EL (cell line): ENCODE measurements at regions not wholly inside any gene's neighbourhood (a gene's known extent, or its start where the extent isn't known, plus 50 kb on each side); places are given as distances from the start of the nearest gene placed in this dataset.

ENCODE experiments used
- DNase-seq: peaks from one replicate; pipeline ENCODE4 v3.0.0-alpha.2; 2016

DNA sequence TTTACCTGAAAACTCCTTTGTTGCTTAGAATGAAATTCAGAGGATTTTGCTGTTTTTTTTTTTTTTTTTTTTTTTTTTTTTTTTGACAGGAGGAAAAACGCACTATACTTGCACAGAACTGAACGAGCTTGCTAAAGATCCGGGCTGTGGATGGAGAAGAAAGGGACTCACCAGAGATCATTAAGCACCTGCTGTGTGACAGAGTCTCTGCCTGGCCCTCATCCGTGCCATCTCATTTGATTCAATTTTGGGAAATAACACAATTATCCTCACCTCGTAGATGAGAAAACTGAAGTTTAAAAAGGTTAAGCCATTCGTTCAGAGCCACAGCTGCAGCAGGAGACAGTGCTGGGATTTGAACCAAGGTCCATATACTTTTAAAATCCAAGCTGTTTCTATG lies 775.4 kb upstream of the ID2 start:
- DNase-seq = no peak

- DNase-seq = no peak
Measured at GRCh38 chr2:7907041-7907440, 774.8 kb upstream of the ID2 start.

GRCh38 chr2:7910752-7911151 lies 771.1 kb upstream of the ID2 start:
- DNase-seq = no peak

GRCh38 chr2:7911196-7911595 lies 770.7 kb upstream of the ID2 start:
- no peak for DNase-seq

- DNase-seq = no peak
Measured at GRCh38 chr2:7913974-7914373, 767.9 kb upstream of the ID2 start.

- DNase-seq = peak; percentile 21
Measured at GRCh38 chr2:7915302-7916091, 766.4 kb upstream of the ID2 start.

DNA sequence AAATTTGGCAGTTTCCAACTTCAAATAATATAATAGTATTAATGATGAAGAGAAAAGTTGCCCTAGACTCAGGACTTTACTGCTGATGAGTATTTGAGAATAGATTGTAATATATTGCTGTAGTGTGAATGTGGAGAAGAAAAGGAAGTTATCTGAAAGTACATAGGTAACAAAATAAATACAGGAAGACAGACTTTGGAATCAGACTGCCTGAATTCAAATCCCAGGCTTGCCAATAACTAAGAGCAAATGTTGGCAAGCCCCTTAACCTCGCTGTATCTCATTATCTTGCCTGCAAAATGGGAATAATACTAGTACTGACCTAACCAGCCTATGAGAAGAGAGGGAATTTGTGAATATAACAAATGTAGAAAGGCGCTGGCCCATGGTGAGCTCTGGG lies 765.2 kb upstream of the ID2 start:
- DNase-seq = no peak

DNA sequence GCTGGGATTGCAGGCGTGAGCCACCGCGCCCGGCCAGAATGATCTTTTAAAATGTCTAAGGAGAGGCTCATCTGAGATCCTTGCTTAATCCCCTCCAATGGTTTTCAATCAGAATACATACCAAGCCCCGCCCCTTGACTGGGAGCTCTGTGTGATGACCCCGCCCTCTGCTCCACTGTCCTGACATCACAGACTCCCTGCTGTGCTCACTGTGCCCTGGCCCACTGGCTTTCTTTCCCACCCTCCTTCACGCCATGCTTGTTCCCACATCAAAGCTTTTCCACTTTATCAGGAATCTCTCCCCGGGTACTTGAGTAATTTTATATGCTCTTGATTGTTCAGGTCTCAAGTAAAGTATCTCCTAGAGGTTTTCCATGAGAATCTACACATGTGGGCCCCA lies 762.3 kb upstream of the ID2 start:
- DNase-seq = no peak

GRCh38 chr2:7924023-7924762 lies 757.7 kb upstream of the ID2 start:
- DNase-seq = no peak

DNA sequence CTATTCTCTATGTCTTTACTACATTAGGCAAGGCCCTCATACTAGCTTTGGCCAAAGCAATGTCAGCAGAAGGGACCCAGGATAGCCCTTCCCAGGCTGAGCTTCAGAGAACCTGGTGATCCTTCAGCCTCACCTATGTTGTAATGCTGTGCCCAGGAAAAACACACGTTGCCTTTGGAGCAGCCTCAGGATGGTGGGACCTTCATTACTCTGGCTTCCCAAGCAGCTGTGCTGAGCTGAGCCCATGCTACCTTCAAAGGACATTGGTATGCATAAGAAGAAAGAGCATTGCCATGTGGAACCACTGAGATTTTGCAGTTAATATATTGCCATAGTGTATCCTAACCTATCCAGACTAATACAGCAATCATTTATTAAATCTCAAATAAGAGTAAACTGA lies 756.4 kb upstream of the ID2 start:
- no peak for DNase-seq

GRCh38 chr2:7927691-7928090 lies 754.2 kb upstream of the ID2 start:
- no peak for DNase-seq

- no peak for DNase-seq
Measured at GRCh38 chr2:7929281-7929680, 752.6 kb upstream of the ID2 start.

GRCh38 chr2:7930800-7931635 lies 750.8 kb upstream of the ID2 start:
- DNase-seq = no peak

DNA sequence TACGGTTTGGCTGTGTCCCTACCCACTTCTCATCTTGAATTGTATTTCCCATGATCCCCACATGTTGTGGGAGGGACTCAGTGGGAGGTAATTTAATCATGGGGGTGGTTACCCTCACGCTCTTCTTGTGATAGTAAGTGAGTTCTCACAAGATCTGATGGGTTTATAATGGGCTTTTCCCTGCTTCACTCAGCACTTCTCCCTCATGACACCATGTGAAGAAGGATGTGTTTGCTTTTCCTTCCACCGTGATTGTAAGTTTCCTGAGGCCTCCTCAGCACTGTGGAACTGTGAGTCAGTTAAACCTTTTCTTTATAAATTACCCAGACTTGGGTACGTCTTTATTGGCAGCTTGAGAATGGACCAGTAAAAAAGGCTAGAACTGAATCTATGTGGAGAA lies 750.0 kb upstream of the ID2 start:
- DNase-seq = no peak

GRCh38 chr2:7933672-7934071 lies 748.2 kb upstream of the ID2 start:
- DNase-seq = no peak

DNA sequence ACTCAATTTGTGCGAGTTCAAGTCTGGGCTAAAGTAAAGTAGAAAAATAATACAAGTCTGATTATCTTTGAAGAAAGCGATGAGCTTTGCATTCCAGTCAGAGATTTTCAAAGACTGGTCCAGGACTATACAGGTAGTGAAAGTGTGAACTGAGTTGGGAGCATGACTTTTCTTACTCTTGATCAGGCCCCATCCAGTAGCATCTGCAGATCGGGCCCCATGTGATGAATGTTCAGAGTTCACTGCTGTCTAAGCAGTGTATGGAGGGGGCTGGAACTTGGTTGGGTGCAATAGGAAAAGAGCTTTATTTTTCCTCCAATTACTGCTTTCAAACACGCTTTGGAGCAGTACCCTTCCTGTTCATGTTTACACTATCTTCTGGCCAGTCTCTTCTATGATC lies 747.4 kb upstream of the ID2 start:
- no peak for DNase-seq

GRCh38 chr2:7937082-7937481 lies 744.8 kb upstream of the ID2 start:
- no peak for DNase-seq

DNA sequence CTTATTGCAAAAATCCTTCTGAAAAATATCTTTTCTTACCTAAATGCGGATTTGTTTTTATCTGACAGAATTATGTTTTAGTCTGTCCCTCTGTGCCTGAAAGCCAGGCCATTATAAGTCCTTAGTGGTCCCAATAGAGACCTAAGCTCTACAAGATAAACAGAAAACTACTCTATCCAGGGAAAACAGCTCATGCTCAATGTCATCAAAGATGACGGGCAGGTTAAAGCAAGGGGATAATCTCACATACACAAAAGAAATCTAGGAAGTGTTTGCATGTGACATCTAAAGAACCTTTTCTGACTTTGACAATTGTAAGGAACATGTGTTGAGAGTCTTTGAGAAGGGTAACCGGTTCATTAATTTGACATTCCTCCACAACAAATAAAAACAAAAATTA lies 741.1 kb upstream of the ID2 start:
- no peak for DNase-seq

DNA sequence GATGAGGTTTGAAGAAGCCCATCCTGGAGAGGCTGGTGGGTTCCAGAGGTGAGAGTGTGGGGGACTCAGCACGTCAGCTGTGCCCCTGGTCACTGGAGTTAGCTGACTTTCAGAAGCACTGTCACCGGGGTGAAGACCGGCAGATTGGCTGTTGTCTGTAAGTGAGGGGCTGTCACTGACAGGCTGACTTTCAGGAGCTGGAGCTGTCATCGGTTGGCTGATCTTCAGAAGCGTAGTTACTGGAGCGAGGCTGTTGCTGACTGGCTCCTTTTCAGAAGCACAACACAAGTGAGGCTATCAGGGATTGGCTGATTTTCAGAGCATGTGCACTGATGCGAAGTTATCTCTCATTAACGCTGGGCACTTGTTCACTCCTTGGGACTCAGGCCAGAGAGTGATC lies 738.4 kb upstream of the ID2 start:
- DNase-seq = no peak

GRCh38 chr2:7945026-7945425 lies 736.8 kb upstream of the ID2 start:
- no peak for DNase-seq

GRCh38 chr2:7950035-7950612 lies 731.7 kb upstream of the ID2 start:
- DNase-seq = peak; percentile 5

GRCh38 chr2:7951001-7951400 lies 730.9 kb upstream of the ID2 start:
- no peak for DNase-seq

- DNase-seq = no peak
Measured at GRCh38 chr2:7951490-7951889, 730.4 kb upstream of the ID2 start.
